HepG2 (cell line): ENCODE measurements at regions not wholly inside any gene's neighbourhood (a gene's known extent, or its start where the extent isn't known, plus 50 kb on each side); places are given as distances from the start of the nearest gene placed in this dataset.
A peak's percentile ranks its signal among the peaks of the same experiment; 100 is the strongest.

Experiments
- ATAC-seq: fragments of 200-7000 bp; cut with Tn5 transposase; 3 replicates; pipeline ENCODE4 v1.9.1; 2020; ENCODE audit warnings: mild to moderate bottlenecking, moderate library complexity
- BruUV-seq: library from RNA; stranded (reverse); fragments of 400-500 nt; replicated peaks from 2 replicates; lab custom pipeline; 2021; lab: Mats Ljungman, UMichigan
- CTCF ChIA-PET: fragments of 300-600 bp; formaldehyde crosslinking; extraction: SDS; loops from one replicate; lab custom pipeline; 2021; ENCODE audit warnings: low total read pairs, inconsistent platforms, low intra/inter-chr PET ratio; lab: Yijun Ruan, JAX
- POLR2A ChIA-PET: fragments of 350-600 bp; sonication (Branson Sonifier 250); formaldehyde crosslinking; loops from one replicate; lab custom pipeline; 2020; ENCODE audit warnings: antibody characterized with exemption, inconsistent platforms; lab: Yijun Ruan, JAX
- DNase-seq: peaks from one replicate; pipeline ENCODE4 v3.0.0-alpha.2; 2015; ENCODE audit warnings: low spot score
- FAIRE-seq: peaks from 3 replicates; lab custom pipeline; 2011; peaks lifted over from hg19 to GRCh38; lab: Jason Lieb, UNC
- H2AFZ ChIP-seq: one replicate; pipeline ENCODE4 v1.6.1; 2011; ENCODE audit warnings: low read length, inconsistent platforms
- H3K27ac ChIP-seq: fragments of 300-600 bp; 3 replicates; pipeline ENCODE4 v1.8.0; 2011; ENCODE audit warnings: mixed run types, mild to moderate bottlenecking, mixed read lengths, low read length, inconsistent platforms; ENCODE audit not compliant: insufficient read depth; ENCODE audit errors: extremely low read length
- H3K27me3 ChIP-seq, 2 experiments: fragments of 200-600 bp in 1 of 2; 2 replicates in 1 of 2; 3 replicates in 1 of 2; pipeline versions ENCODE4 v1.6.0 to v1.8.0; 2011; ENCODE audit warnings: low read length in 2 of 2, mild to moderate bottlenecking in 2 of 2, moderate library complexity in 2 of 2, inconsistent platforms in 1 of 2; ENCODE audit not compliant: insufficient read depth in 2 of 2, control insufficient read depth in 1 of 2
- H3K36me3 ChIP-seq, 2 experiments: fragments of 200-600 bp in 1 of 2; replicated peaks in 1 of 2; 2 replicates in 1 of 2; 3 replicates in 1 of 2; pipeline versions ENCODE4 v1.5.1 to v1.8.0; 2011; ENCODE audit warnings: low read length in 2 of 2, inconsistent platforms in 1 of 2; ENCODE audit not compliant: insufficient read depth in 2 of 2, control insufficient read depth in 1 of 2
- H3K4me1 ChIP-seq: 2 replicates; pipeline ENCODE4 v1.5.1; 2012; ENCODE audit warnings: low read length, inconsistent platforms; ENCODE audit not compliant: insufficient read depth
- H3K4me2 ChIP-seq: 2 replicates; pipeline ENCODE4 v1.6.0; 2011; ENCODE audit warnings: low read depth, low read length, inconsistent platforms
- H3K4me3 ChIP-seq, 3 experiments: fragments of 200-600 bp in 1 of 3; sonication (generic), shearing (Covaris generic) in 1 of 3; replicated peaks in 1 of 3; 2 replicates each; pipeline ENCODE4 v1.5.1; 2011 to 2016; ENCODE audit warnings: low read length in 3 of 3, inconsistent platforms in 2 of 3, low read depth in 2 of 3, mild to moderate bottlenecking in 2 of 3, control low read depth in 1 of 3, mixed read lengths in 1 of 3; ENCODE audit not compliant: insufficient read depth in 1 of 3
- H3K79me2 ChIP-seq: one replicate; pipeline ENCODE4 v1.6.1; 2011; ENCODE audit warnings: low read length, inconsistent platforms; ENCODE audit not compliant: insufficient read depth
- H3K9ac ChIP-seq: 2 replicates; pipeline ENCODE4 v1.6.0; 2011; ENCODE audit warnings: mild to moderate bottlenecking, low read depth, low read length, inconsistent platforms; ENCODE audit not compliant: insufficient read depth
- H3K9me3 ChIP-seq: 2 replicates; pipeline ENCODE4 v1.5.1; 2012; ENCODE audit warnings: mild to moderate bottlenecking, low read length
- H4K20me1 ChIP-seq: 2 replicates; pipeline ENCODE4 v1.6.0; 2011; ENCODE audit warnings: inconsistent platforms, mild to moderate bottlenecking, low read length, moderate library complexity; ENCODE audit not compliant: insufficient read depth
- CEBPB ChIP-seq: IDR thresholded peaks from 2 replicates; pipeline ENCODE4 v1.6.1; 2011; ENCODE audit warnings: low read depth, low read length, improper control_type of control experiment, borderline replicate concordance
- FIP1L1 ChIP-seq: fragments of 200-400 bp; formaldehyde crosslinking; IDR thresholded peaks from 2 replicates; pipeline ENCODE4 v1.6.1; 2018; ENCODE audit warnings: low read depth, mild to moderate bottlenecking, low read length, moderate library complexity, borderline replicate concordance; ENCODE audit not compliant: insufficient read depth
- MLLT10 ChIP-seq: sonication (generic); formaldehyde crosslinking; IDR thresholded peaks from 2 replicates; pipeline ENCODE4 v1.4.0; 2020; ENCODE audit warnings: missing genetic modification reagents
- NR2F6 ChIP-seq, 2 experiments: IDR thresholded peaks; 2 replicates each; pipeline ENCODE4 v1.6.1; 2016; ENCODE audit warnings: antibody characterized with exemption in 1 of 2, mild to moderate bottlenecking in 1 of 2
- SAP130 ChIP-seq: IDR thresholded peaks from 2 replicates; pipeline ENCODE4 v1.6.1; 2016; ENCODE audit warnings: low read depth
- ZNF256 ChIP-seq: sonication (generic); formaldehyde crosslinking; conservative IDR thresholded peaks from 2 replicates; pipeline ENCODE4 v1.4.0; 2020; ENCODE audit warnings: missing genetic modification reagents
- ZSCAN30 ChIP-seq: sonication (generic); formaldehyde crosslinking; IDR thresholded peaks from 2 replicates; pipeline ENCODE4 v1.5.0; 2020; ENCODE audit warnings: mild to moderate bottlenecking, missing genetic modification reagents
- WGBS: methylation state at CpG from one replicate; pipeline ENCODE4 v1.1.6; 2017; ENCODE audit warnings: low lambda C conversion rate; 5-methylcytosine and 5-hydroxymethylcytosine counted together
- in situ Hi-C: cut with HindIII; loops from 2 replicates; pipeline ENCODE4 v1.10.0; 2017; ENCODE audit warnings: low pct_unique_long_range_greater_than_20kb; ENCODE audit not compliant: extremely low pct_ligation_motif_present
- intact Hi-C: fragments of 100-400 bp; cut with micrococcal nuclease; formaldehyde crosslinking; loops from one replicate; pipeline ENCODE4 v1.10.0; 2022; ENCODE audit not compliant: unreplicated experiment
- TF ChIP-seq, protein P1 (sequence below): sonication (generic); formaldehyde crosslinking; IDR thresholded peaks from 2 replicates; pipeline ENCODE4 v1.4.0; 2020; ENCODE audit warnings: missing genetic modification reagents, mild to moderate bottlenecking, borderline replicate concordance

DNA sequence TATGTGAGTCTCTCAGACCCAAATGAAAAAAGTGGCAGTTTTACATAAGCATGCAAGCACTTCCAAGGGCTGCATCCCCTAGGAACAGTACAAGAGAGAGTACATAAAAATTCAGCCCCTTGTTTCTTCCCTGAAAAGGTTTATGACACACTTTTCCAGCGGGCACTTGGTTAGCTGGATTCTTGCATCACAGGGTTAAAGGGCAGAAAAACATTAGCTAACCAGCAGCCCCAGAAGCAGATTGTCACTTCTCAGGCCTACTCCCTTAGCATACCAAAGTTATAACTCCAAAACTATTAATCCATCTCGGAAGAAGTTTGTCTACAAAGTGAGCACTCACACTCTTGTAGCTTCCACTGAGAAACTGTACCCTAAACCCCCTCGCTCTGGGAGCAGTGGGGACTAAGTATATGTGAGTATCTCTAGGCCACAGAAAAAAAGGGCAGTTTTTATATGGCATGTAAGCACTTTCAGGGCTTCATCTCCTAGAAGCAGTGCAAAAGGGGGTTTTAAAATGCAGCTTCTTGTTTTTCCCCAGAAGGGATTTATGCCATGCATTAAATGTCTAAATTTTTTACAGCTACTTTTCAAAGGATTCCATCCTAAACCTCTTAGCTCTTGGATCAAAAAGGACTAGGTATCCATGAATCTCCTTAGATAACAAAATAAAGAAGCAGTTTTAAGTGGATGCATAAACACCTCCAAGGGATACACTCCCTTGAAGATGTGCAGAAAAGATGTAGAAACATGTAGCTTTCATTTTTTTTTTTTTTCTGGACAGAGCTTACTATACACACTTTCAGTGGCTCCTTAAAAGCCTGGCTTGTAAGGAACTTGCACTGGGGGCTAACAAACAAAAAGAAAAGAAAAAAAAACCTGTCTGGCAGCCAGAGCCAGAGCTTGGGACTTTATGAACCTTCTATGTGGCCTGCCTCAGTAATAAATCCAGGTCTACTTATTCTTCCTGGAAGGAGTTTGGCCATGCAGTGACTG lies 956.7 kb downstream of the CCSER2 start:
- no peak overlapping the region for H3K4me3 ChIP-seq
- no peak overlapping the region for H3K4me2 ChIP-seq
- H4K20me1 ChIP-seq: no peaks in the 10 kb centered on the region
- H3K27ac ChIP-seq: no peak overlapping the region
- no peaks in the 10 kb centered on the region for H3K27me3 ChIP-seq
- in situ Hi-C loops: no loop called here
- H3K9me3 ChIP-seq: no peaks in the 10 kb centered on the region
- ChIA-PET POLR2A (no interaction called here), CTCF (no interaction called here)
- ATAC-seq (peak; percentile 41; the same call in 2 of the 3 replicates), DNase-seq (no peak), FAIRE-seq (no peak)
- H2AFZ ChIP-seq: no peak overlapping the region
- no TSS peak for BruUV-seq
- H3K79me2 ChIP-seq: no peaks in the 10 kb centered on the region
- H3K36me3 ChIP-seq: no peaks in the 10 kb centered on the region
- intact Hi-C loops: no loop called here
- 0% methylated on average over 2 of the region's 3 CpGs for WGBS
- peaks cover 5% of the 10 kb centered on the region; the same call in 1 of the 2 replicates for H3K4me1 ChIP-seq
- H3K9ac ChIP-seq: no peak overlapping the region
- TF ChIP-seq NR2F6 (IDR thresholded peaks at IDR 0.05) (peak; percentile 25; the same call in 1 of the 2 replicates), NR2F6 (CRISPR knock-in tag; IDR thresholded peaks at IDR 0.05) (no peak), ZSCAN30 (no peak), CEBPB (peak; percentile 63; the same call in 1 of the 2 replicates), SAP130 (CRISPR knock-in tag) (no peak), MLLT10 (CRISPR knock-in tag) (no peak), FIP1L1 (no peak)

DNA sequence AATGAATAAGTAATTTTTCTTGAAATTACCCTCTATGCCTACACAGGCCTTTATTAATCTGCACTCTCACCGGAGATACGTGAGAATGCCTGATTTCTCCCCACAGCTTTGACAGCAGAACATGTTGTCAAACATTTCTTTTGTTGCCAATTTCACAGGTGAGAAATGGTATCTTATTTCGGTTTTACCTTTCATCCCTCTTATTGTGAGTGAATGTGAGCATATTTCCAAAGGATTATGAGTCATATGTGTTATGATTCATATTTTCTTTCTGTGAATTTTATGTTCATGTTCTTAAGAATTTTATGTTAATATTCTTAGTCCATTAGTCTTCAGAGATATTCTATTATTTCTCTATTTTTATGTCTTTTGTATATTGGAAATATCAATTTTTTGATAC lies 965.1 kb downstream of the CCSER2 start:
- Histone ChIP-seq H3K4me2 (no peak overlapping the region), H3K27ac (no peak overlapping the region), H3K79me2 (no peaks in the 10 kb centered on the region), H3K9ac (no peak overlapping the region), H3K9me3 (peaks cover 6% of the 10 kb centered on the region), H3K4me3 (no peak overlapping the region), H3K4me1 (no peaks in the 10 kb centered on the region), H4K20me1 (no peaks in the 10 kb centered on the region), H2AFZ (no peak overlapping the region), H3K27me3 (no peaks in the 10 kb centered on the region), H3K36me3 (no peaks in the 10 kb centered on the region)
- intact Hi-C loops: no loop called here
- POLR2A ChIA-PET: no interaction called here
- ATAC-seq: no peak
- TF ChIP-seq ZNF256 (CRISPR knock-in tag): no peak
- TF ChIP-seq, protein P1, sequence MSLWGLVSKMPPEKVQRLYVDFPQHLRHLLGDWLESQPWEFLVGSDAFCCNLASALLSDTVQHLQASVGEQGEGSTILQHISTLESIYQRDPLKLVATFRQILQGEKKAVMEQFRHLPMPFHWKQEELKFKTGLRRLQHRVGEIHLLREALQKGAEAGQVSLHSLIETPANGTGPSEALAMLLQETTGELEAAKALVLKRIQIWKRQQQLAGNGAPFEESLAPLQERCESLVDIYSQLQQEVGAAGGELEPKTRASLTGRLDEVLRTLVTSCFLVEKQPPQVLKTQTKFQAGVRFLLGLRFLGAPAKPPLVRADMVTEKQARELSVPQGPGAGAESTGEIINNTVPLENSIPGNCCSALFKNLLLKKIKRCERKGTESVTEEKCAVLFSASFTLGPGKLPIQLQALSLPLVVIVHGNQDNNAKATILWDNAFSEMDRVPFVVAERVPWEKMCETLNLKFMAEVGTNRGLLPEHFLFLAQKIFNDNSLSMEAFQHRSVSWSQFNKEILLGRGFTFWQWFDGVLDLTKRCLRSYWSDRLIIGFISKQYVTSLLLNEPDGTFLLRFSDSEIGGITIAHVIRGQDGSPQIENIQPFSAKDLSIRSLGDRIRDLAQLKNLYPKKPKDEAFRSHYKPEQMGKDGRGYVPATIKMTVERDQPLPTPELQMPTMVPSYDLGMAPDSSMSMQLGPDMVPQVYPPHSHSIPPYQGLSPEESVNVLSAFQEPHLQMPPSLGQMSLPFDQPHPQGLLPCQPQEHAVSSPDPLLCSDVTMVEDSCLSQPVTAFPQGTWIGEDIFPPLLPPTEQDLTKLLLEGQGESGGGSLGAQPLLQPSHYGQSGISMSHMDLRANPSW: no peak
- WGBS: 21% methylated on average over 3 of the region's 3 CpGs
- no peak for DNase-seq
- no peak for FAIRE-seq
- in situ Hi-C loops: no loop called here
- BruUV-seq: no TSS peak
- CTCF ChIA-PET: no interaction called here
